ENCODE measurements at regions not wholly inside any gene's neighbourhood (a gene's known extent, or its start where the extent isn't known, plus 50 kb on each side); places are given as distances from the start of the nearest gene placed in this dataset.

- H3K27me3 ChIP-seq (replicated peaks; ENCODE audit: control insufficient read depth, insufficient read depth, low read length, poor library complexity, severe bottlenecking), result no peaks in the 10 kb centered on the region
- no peaks in the 10 kb centered on the region for H3K4me1 ChIP-seq (ENCODE audit: control insufficient read depth, insufficient read depth, low read length, poor library complexity, severe bottlenecking)
- DNase-seq, result no peak
- H3K9me3 ChIP-seq (ENCODE audit: control insufficient read depth, low read length), result no peaks in the 10 kb centered on the region
- no peak overlapping the region for H3K4me3 ChIP-seq (ENCODE audit: insufficient read depth, low read depth, low read length, poor library complexity, severe bottlenecking)
- no peaks in the 10 kb centered on the region for H3K36me3 ChIP-seq (ENCODE audit: control insufficient read depth, insufficient read depth, low read length)
- H3K27ac ChIP-seq (ENCODE audit: insufficient read depth, low read length, poor library complexity, severe bottlenecking), result no peak overlapping the region
Measured at GRCh38 chr4:13316354-13316753, 167.8 kb downstream of the RAB28 start.

- Histone ChIP-seq H3K27ac (ENCODE audit: insufficient read depth, low read length, poor library complexity, severe bottlenecking) (no peak overlapping the region), H3K27me3 (replicated peaks; ENCODE audit: control insufficient read depth, insufficient read depth, low read length, poor library complexity, severe bottlenecking) (no peaks in the 10 kb centered on the region), H3K36me3 (ENCODE audit: control insufficient read depth, insufficient read depth, low read length) (no peaks in the 10 kb centered on the region), H3K9me3 (ENCODE audit: control insufficient read depth, low read length) (no peaks in the 10 kb centered on the region), H3K4me3 (ENCODE audit: insufficient read depth, low read depth, low read length, poor library complexity, severe bottlenecking) (no peak overlapping the region), H3K4me1 (ENCODE audit: control insufficient read depth, insufficient read depth, low read length, poor library complexity, severe bottlenecking) (no peaks in the 10 kb centered on the region)
- DNase-seq, result no peak
Measured at GRCh38 chr4:13313856-13314255, 170.3 kb downstream of the RAB28 start.

GRCh38 chr4:13312264-13312663 is 171.9 kb downstream of the RAB28 start:
- no peaks in the 10 kb centered on the region for H3K36me3 ChIP-seq (ENCODE audit: control insufficient read depth, insufficient read depth, low read length)
- H3K27me3 ChIP-seq (replicated peaks; ENCODE audit: control insufficient read depth, insufficient read depth, low read length, poor library complexity, severe bottlenecking), result no peaks in the 10 kb centered on the region
- H3K9me3 ChIP-seq (ENCODE audit: control insufficient read depth, low read length), result no peaks in the 10 kb centered on the region
- DNase-seq, result no peak
- H3K27ac ChIP-seq (ENCODE audit: insufficient read depth, low read length, poor library complexity, severe bottlenecking), result no peak overlapping the region
- H3K4me3 ChIP-seq (ENCODE audit: insufficient read depth, low read depth, low read length, poor library complexity, severe bottlenecking), result no peak overlapping the region
- H3K4me1 ChIP-seq (ENCODE audit: control insufficient read depth, insufficient read depth, low read length, poor library complexity, severe bottlenecking), result no peaks in the 10 kb centered on the region

- Histone ChIP-seq H3K9me3 (ENCODE audit: control insufficient read depth, low read length) (no peaks in the 10 kb centered on the region), H3K4me1 (ENCODE audit: control insufficient read depth, insufficient read depth, low read length, poor library complexity, severe bottlenecking) (no peaks in the 10 kb centered on the region), H3K27ac (ENCODE audit: insufficient read depth, low read length, poor library complexity, severe bottlenecking) (no peak overlapping the region), H3K36me3 (ENCODE audit: control insufficient read depth, insufficient read depth, low read length) (no peaks in the 10 kb centered on the region), H3K4me3 (ENCODE audit: insufficient read depth, low read depth, low read length, poor library complexity, severe bottlenecking) (no peak overlapping the region), H3K27me3 (replicated peaks; ENCODE audit: control insufficient read depth, insufficient read depth, low read length, poor library complexity, severe bottlenecking) (no peaks in the 10 kb centered on the region)
- no peak for DNase-seq
Measured at GRCh38 chr4:13309751-13310150, 174.4 kb downstream of the RAB28 start.

- H3K9me3 ChIP-seq (ENCODE audit: control insufficient read depth, low read length), result no peaks in the 10 kb centered on the region
- no peaks in the 10 kb centered on the region for H3K27me3 ChIP-seq (replicated peaks; ENCODE audit: control insufficient read depth, insufficient read depth, low read length, poor library complexity, severe bottlenecking)
- no peak for DNase-seq
- H3K36me3 ChIP-seq (ENCODE audit: control insufficient read depth, insufficient read depth, low read length), result no peaks in the 10 kb centered on the region
- no peak overlapping the region for H3K27ac ChIP-seq (ENCODE audit: insufficient read depth, low read length, poor library complexity, severe bottlenecking)
- no peak overlapping the region for H3K4me3 ChIP-seq (ENCODE audit: insufficient read depth, low read depth, low read length, poor library complexity, severe bottlenecking)
- no peaks in the 10 kb centered on the region for H3K4me1 ChIP-seq (ENCODE audit: control insufficient read depth, insufficient read depth, low read length, poor library complexity, severe bottlenecking)
Measured at GRCh38 chr4:13306356-13306755, 177.8 kb downstream of the RAB28 start.

- Histone ChIP-seq H3K9me3 (ENCODE audit: control insufficient read depth, low read length) (no peaks in the 10 kb centered on the region), H3K4me1 (ENCODE audit: control insufficient read depth, insufficient read depth, low read length, poor library complexity, severe bottlenecking) (no peaks in the 10 kb centered on the region), H3K4me3 (ENCODE audit: insufficient read depth, low read depth, low read length, poor library complexity, severe bottlenecking) (no peak overlapping the region), H3K27me3 (replicated peaks; ENCODE audit: control insufficient read depth, insufficient read depth, low read length, poor library complexity, severe bottlenecking) (no peaks in the 10 kb centered on the region), H3K36me3 (ENCODE audit: control insufficient read depth, insufficient read depth, low read length) (no peaks in the 10 kb centered on the region), H3K27ac (ENCODE audit: insufficient read depth, low read length, poor library complexity, severe bottlenecking) (no peak overlapping the region)
- no peak for DNase-seq
Measured at GRCh38 chr4:13302876-13303275, 181.3 kb downstream of the RAB28 start.

GRCh38 chr4:13299343-13299742 is 184.8 kb downstream of the RAB28 start:
- H3K4me1 ChIP-seq (ENCODE audit: control insufficient read depth, insufficient read depth, low read length, poor library complexity, severe bottlenecking), result no peaks in the 10 kb centered on the region
- H3K4me3 ChIP-seq (ENCODE audit: insufficient read depth, low read depth, low read length, poor library complexity, severe bottlenecking), result no peak overlapping the region
- H3K9me3 ChIP-seq (ENCODE audit: control insufficient read depth, low read length), result no peaks in the 10 kb centered on the region
- DNase-seq, result no peak
- no peaks in the 10 kb centered on the region for H3K27me3 ChIP-seq (replicated peaks; ENCODE audit: control insufficient read depth, insufficient read depth, low read length, poor library complexity, severe bottlenecking)
- no peaks in the 10 kb centered on the region for H3K36me3 ChIP-seq (ENCODE audit: control insufficient read depth, insufficient read depth, low read length)
- H3K27ac ChIP-seq (ENCODE audit: insufficient read depth, low read length, poor library complexity, severe bottlenecking), result no peak overlapping the region

GRCh38 chr4:13298655-13299054 is 185.5 kb downstream of the RAB28 start:
- DNase-seq, result no peak
- no peak overlapping the region for H3K4me3 ChIP-seq (ENCODE audit: insufficient read depth, low read depth, low read length, poor library complexity, severe bottlenecking)

GRCh38 chr4:13296986-13297385 is 187.2 kb downstream of the RAB28 start:
- no peaks in the 10 kb centered on the region for H3K36me3 ChIP-seq (ENCODE audit: control insufficient read depth, insufficient read depth, low read length)
- H3K9me3 ChIP-seq (ENCODE audit: control insufficient read depth, low read length), result no peaks in the 10 kb centered on the region
- DNase-seq, result no peak
- H3K27ac ChIP-seq (ENCODE audit: insufficient read depth, low read length, poor library complexity, severe bottlenecking), result no peak overlapping the region
- H3K4me3 ChIP-seq (ENCODE audit: insufficient read depth, low read depth, low read length, poor library complexity, severe bottlenecking), result no peak overlapping the region
- H3K27me3 ChIP-seq (replicated peaks; ENCODE audit: control insufficient read depth, insufficient read depth, low read length, poor library complexity, severe bottlenecking), result no peaks in the 10 kb centered on the region
- no peaks in the 10 kb centered on the region for H3K4me1 ChIP-seq (ENCODE audit: control insufficient read depth, insufficient read depth, low read length, poor library complexity, severe bottlenecking)

More at GRCh38 chr4:13298655-13299054, 185.5 kb downstream of the RAB28 start:
- no peaks in the 10 kb centered on the region for H3K9me3 ChIP-seq (ENCODE audit: control insufficient read depth, low read length)
- no peaks in the 10 kb centered on the region for H3K36me3 ChIP-seq (ENCODE audit: control insufficient read depth, insufficient read depth, low read length)
- H3K27ac ChIP-seq (ENCODE audit: insufficient read depth, low read length, poor library complexity, severe bottlenecking), result no peak overlapping the region
- no peaks in the 10 kb centered on the region for H3K4me1 ChIP-seq (ENCODE audit: control insufficient read depth, insufficient read depth, low read length, poor library complexity, severe bottlenecking)
- H3K27me3 ChIP-seq (replicated peaks; ENCODE audit: control insufficient read depth, insufficient read depth, low read length, poor library complexity, severe bottlenecking), result no peaks in the 10 kb centered on the region

- no peak for DNase-seq
- Histone ChIP-seq H3K36me3 (ENCODE audit: control insufficient read depth, insufficient read depth, low read length) (no peaks in the 10 kb centered on the region), H3K27ac (ENCODE audit: insufficient read depth, low read length, poor library complexity, severe bottlenecking) (no peak overlapping the region), H3K4me3 (ENCODE audit: insufficient read depth, low read depth, low read length, poor library complexity, severe bottlenecking) (no peak overlapping the region), H3K9me3 (ENCODE audit: control insufficient read depth, low read length) (no peaks in the 10 kb centered on the region), H3K27me3 (replicated peaks; ENCODE audit: control insufficient read depth, insufficient read depth, low read length, poor library complexity, severe bottlenecking) (no peaks in the 10 kb centered on the region), H3K4me1 (ENCODE audit: control insufficient read depth, insufficient read depth, low read length, poor library complexity, severe bottlenecking) (no peaks in the 10 kb centered on the region)
Measured at GRCh38 chr4:13294961-13295605, 189.1 kb downstream of the RAB28 start.

Data from effector memory CD4-positive, alpha-beta T cell (primary cell).